Middle frontal gyrus (tissue), 1 donor: ENCODE measurements at regions not wholly inside any gene's neighbourhood (a gene's known extent, or its start where the extent isn't known, plus 50 kb on each side); places are given as distances from the start of the nearest gene placed in this dataset.
A peak's percentile ranks its signal among the peaks of the same experiment; 100 is the strongest.

Source experiments
- DNase-seq: peaks from one replicate; pipeline ENCODE4 v3.0.0-alpha.2; 2015; ENCODE audit warnings: low spot score; ENCODE audit errors: extremely low spot score

GRCh38 chr20:23232219-23232581, 118.4 kb upstream of the NXT1 start:
- no peak for DNase-seq

- DNase-seq = no peak
Observed at GRCh38 chr20:23231561-23232218, 118.9 kb upstream of the NXT1 start.

- no peak for DNase-seq
Observed at GRCh38 chr20:23230766-23231385, 119.7 kb upstream of the NXT1 start.

GRCh38 chr20:23229989-23230388, 120.6 kb upstream of the NXT1 start:
- DNase-seq = no peak

- DNase-seq = peak; percentile 59
Observed at GRCh38 chr20:23228912-23229311, 121.7 kb upstream of the NXT1 start.

GRCh38 chr20:23227976-23228375, 122.6 kb upstream of the NXT1 start:
- DNase-seq = no peak

- no peak for DNase-seq
Observed at GRCh38 chr20:23227274-23227673, 123.3 kb upstream of the NXT1 start.

GRCh38 chr20:23226612-23227265, 123.9 kb upstream of the NXT1 start:
- DNase-seq = no peak

- DNase-seq = no peak
Observed at GRCh38 chr20:23225407-23226060, 125.1 kb upstream of the NXT1 start.

- no peak for DNase-seq
Observed at GRCh38 chr20:23224806-23225205, 125.8 kb upstream of the NXT1 start.

GRCh38 chr20:23223908-23224580, 126.5 kb upstream of the NXT1 start:
- DNase-seq = no peak

GRCh38 chr20:23222531-23223200, 127.9 kb upstream of the NXT1 start:
- DNase-seq = no peak

- no peak for DNase-seq
Observed at GRCh38 chr20:23217023-23217422, 130.9 kb upstream of the CD93 start.

GRCh38 chr20:23215344-23215995, 129.3 kb upstream of the CD93 start:
- no peak for DNase-seq

GRCh38 chr20:23214903-23215302, 128.8 kb upstream of the CD93 start:
- no peak for DNase-seq

- no peak for DNase-seq
Observed at GRCh38 chr20:23212464-23212995, 126.4 kb upstream of the CD93 start.

GRCh38 chr20:23212011-23212410, 125.9 kb upstream of the CD93 start:
- DNase-seq = no peak

GRCh38 chr20:23211164-23211563, 125.0 kb upstream of the CD93 start:
- DNase-seq = no peak

- no peak for DNase-seq
Observed at GRCh38 chr20:23207826-23208540, 121.9 kb upstream of the CD93 start.

GRCh38 chr20:23206995-23207394, 120.9 kb upstream of the CD93 start:
- DNase-seq = no peak
